ENCODE measurements at regions not wholly inside any gene's neighbourhood (a gene's known extent, or its start where the extent isn't known, plus 50 kb on each side); places are given as distances from the start of the nearest gene placed in this dataset.

DNA sequence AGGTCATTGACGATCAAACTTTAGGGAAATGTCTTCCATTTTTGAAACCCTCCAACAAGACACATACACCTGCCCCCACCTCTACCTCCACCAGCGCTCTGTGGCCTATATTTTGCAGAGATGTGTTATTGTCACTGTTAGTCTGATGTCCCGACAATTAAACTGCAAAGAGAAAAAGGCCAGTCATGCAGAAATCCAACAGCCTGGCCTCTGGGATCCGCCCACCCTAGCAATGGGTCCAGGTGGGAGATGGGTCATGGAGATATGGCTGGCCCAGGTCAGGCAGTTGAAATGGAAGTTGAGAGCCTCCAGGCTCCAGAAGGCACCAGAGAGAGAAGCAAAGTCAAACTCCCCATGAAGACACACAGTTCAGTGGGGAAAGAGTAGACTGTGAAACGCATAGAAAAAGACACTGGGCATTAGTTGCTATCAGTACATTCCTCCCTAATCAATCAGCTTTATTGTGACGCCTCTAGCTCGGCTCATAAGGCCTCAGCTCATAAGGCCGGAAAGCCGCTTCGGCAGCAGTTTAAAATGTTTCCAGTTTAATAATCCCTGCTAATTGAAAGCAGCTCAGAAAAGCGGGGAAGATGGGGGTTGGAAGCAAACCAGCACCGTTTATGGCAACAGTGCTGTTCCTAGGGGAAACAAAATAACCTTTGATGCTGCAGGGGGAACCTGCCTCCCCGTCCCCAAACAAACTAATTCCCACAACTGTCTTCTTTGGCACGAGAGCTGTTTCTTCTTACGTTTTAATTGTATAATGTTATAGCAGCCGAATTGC is 239.7 kb upstream of the ZNF507 start:
- DNase-seq (ENCODE audit: low spot score), result no peak

DNA sequence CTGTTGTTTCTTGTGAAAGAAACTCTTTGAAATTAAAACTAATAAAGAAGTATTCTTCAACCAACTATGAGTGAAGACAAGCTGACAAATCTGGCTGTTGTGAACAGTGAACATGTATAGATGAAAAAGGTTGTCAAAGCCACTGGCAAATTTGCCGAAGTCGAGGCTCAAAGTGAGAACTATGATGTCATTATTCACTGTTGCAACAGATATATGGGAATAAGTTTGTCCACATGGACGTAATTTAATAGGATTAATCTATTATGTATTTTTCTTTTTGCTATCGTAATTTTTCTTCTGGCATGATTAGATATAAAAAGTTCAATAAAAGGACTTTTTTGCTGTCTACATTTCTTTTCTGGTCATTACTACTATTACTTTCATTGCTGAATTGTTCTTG is 223.2 kb upstream of the ZNF507 start:
- no peak for DNase-seq (ENCODE audit: low spot score)

DNA sequence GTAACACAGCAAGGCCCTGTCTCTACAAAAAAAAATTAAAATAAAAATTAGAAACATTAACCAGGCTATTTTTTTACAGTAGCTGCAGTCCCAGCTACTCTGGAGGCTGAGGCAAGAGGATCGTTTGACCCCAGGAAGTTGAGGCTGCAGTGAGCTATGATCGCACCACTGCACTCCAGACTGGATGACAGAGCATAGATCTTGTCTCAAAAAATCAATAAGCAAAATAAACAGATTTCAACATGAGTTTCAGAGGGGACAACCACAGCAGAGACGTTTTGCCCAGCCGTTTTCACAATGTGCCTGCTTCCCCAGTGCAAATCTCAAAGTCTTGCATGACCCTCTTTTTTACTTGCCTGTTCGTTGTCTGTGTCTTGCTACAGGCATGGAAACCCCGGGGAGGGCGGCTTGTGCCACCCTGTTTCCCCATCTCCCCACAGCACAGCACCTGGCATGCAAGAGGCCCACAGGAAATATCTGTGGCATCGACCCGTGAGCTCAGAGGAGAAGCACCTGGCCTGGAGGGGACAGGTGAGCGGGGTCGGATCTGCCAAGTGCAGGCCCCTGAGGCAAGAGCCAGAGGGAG is 222.0 kb upstream of the ZNF507 start:
- no peak for DNase-seq (ENCODE audit: low spot score)

DNA sequence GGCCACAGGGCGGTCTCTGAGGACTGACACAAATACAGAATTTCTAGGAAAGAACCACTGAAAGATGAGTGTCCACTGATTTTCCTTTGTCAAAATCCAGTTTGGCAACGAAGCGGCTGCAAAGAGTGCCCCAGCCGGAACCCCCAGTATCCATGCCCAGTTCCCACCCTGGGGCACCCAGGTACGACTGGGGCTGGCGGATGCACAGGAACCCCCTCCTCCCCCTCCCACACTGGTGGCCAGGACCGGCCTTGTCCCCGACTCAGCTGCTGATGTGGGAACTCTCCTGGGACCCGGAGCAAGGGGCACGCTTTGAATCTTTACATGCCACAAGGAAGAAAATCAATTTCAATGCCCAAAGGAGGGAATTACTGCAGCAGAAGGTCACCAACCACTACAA is 220.8 kb upstream of the ZNF507 start:
- DNase-seq (ENCODE audit: low spot score), result no peak

DNA sequence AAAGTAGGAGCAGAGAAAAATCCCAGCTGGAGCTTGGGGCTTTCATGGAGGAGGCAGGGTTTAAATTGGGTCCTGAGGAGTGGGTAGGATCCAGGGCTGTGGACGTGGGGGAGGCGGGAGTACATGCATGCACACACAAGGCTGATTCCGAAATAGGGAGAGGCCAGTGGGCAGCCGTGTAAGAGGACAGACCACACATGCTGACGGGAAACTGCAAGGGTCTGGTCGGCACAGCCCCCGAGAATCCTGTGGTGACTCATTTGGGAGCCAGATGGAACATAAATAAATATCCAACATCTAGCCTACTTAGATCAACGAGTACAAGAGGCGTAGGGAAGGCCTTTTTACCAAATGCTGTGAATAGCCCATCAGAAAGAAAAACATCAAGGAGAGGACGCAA is 216.3 kb upstream of the ZNF507 start:
- no peak for DNase-seq (ENCODE audit: low spot score)

DNA sequence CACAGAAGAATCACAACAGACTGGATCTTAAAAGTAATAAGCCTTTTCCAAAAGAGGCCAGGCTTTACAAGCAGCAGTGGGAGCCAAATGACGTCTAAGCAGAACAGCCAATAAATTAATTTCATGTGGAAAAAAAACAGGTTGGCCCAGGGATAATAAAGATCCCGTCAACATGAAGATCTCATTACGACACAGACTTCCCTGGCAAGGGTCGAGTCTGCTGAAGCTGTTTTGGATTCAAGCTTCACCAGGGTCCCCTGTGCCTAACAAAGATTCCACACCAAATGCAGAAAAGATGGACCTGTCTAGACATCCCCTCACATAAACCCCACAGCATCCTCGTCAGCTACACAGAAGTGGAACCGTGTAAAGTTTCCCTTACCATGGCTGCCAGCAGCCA is 215.1 kb upstream of the ZNF507 start:
- no peak for DNase-seq (ENCODE audit: low spot score)

DNA sequence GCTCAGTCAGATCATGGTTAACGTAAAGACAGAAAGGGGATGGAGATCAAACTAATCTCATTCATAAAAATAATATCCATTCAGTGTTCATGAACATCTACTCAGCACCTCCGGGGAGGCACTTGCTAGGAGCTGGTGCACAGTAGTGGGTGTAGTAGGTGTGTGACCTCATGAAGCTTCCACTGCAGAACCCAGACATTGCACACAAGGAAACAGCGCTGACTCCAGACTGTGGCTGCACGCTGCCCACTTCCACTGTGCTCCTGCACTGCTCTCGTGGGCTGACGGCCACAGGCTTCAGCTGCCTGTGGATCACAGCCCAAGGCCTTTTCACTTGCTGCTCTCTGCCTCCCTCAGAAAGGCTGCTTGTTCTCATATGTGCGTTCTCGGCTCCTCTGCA is 214.4 kb upstream of the ZNF507 start:
- DNase-seq (ENCODE audit: low spot score), result no peak

DNA sequence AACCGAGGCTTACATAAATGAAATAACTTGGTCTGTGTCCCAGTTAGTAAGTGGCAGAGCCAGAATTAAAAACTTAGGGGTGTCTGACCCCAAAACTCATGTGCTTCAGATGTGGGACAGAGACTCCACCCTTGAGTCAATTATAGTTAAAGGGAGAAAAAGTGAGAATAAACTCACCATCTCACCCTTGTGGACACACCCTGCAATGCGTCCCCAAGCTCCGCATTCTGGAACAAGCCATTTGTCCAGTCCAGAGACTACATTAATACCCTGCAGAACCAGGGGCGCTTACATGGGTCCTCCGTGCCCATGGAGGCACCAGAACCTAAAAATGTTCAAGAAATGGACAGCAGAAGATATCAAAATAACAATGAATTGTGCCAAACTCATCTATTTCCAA is 207.0 kb upstream of the ZNF507 start:
- DNase-seq (ENCODE audit: low spot score), result no peak

DNA sequence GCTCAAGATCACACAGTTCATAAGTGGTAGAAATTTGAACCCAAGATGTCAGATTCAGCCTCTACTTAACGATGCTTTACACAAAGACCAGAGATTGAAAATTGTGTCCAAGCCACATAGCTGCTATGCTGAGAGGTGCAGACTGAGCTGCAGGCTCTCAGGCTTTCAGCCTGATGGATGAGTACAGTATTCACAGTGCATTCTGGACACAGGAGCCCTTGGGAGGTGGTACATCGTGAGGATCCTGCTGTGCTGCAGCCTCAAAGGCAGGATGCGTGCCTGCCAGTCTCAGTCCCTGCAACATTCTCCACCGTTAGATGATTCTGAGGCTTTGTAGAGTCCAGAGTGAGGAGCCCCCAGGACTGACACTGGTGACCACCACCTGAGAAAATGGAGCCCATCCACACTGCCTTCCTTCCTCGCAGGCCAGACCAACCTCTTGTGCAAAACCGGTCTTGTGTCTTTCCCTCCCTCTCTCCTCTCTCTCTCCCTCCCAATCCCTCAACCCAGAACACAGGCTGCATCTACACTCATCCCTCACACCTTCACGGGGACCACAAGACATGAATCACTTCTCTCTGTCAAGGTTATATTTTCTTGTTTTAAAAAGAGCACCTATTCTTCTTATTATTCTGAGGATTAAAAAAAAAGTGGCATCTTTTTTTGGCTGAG is 203.4 kb upstream of the ZNF507 start:
- DNase-seq (ENCODE audit: low spot score), result no peak

DNA sequence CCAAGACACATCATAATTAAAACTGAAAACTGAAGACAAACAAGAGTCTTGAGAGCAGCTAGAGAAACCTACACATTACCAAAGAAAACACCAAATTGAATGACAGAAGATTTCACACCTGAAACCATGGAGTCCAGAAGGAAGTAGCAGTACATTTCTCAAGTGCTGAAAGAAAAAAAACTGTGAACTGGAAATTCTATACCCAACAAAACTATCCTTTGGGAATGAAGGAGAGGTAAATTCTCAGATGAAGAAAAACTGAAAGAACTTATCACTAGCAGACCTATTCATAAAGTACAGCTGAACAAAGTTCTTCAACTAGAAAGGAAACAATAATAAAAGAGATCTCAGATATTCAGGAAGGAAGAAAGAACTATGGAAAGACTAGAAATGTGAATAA is 198.7 kb upstream of the ZNF507 start:
- DNase-seq (ENCODE audit: low spot score), result no peak

DNA sequence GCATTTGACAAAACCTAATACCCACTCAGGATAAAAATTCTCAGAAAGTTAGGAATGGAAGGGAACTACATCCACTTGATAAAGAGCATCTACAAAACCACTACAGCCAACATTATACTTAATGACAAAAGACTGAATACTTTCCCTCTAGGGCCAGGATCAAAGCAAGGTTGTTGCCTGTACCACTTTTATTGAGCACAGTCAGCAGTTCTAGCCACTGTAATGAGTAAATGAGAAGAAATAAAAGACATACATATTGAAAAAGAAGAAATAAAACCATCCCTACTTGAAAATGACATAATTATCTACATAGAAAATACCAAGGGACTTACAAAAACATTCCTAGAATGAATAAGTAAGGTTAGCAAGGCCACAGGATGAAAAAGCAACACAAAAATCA is 194.8 kb upstream of the ZNF507 start:
- no peak for DNase-seq (ENCODE audit: low spot score)

DNA sequence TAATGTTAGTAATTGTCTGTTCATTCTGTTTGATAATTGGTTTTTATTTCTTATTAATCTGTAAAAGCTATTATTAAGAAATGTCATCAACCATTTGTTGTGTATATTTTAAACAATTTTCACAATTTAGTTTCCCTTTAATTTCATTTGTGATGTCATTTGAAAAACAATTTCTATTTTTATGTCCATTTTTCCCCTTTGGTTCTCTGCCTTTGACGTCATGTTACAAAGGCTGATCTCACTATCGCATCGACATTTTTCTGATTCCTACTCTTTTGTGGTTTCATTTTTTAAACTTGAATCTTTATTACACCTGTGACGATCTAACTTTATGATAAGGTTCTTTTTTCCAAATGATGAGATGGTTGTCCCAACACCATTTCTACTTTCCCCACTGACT is 191.0 kb upstream of the ZNF507 start:
- no peak for DNase-seq (ENCODE audit: low spot score)

DNA sequence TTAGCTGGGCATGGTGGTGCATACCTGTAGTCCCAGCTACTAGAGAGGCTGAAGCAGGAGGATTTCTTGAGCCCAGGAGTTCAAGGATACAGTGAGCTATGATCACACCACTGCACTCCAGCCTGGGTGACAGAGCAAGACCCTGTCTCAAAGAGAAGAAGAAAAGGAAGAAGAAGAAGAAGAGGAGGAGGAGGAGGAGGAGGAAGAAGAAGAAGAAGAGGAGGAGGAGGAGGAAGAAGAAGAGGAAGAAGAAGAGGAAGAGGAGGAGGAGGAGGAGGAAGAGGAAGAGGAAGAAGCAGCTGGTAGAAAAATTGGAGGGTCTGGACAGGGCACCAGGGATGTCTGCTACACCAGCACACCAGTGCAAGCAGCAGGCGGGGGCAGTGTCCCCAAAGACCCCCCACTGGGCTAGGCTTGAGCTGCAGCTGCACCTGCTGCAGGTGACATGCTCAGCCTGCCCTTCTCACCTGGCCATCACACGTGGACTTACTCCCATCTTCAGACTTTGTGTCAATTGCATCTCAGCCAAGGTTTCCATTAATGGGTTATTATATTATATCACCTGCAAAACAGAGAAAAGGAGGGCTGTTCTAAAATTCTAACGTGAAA is 180.9 kb upstream of the ZNF507 start:
- no peak for DNase-seq (ENCODE audit: low spot score)

DNA sequence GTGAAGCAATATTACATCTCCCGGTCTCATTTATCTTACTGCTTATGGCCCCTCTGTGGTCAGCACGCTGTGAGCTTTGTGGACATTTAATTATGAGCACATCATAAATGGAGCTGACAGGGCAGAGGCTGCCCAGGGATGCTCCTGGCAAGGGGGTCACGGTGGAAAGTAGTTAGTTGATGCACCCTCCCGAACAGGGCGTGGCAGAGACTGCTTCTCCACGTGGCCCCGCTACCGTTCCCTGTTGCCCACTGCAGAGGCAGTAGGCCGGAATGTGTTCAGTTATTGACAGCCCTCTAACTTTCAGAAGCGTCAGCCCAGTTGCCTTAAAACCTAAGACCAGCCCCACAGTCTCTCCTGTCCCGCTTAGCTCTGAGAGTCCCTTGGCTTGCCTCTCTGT is 180.3 kb upstream of the ZNF507 start:
- DNase-seq (ENCODE audit: low spot score), result no peak

DNA sequence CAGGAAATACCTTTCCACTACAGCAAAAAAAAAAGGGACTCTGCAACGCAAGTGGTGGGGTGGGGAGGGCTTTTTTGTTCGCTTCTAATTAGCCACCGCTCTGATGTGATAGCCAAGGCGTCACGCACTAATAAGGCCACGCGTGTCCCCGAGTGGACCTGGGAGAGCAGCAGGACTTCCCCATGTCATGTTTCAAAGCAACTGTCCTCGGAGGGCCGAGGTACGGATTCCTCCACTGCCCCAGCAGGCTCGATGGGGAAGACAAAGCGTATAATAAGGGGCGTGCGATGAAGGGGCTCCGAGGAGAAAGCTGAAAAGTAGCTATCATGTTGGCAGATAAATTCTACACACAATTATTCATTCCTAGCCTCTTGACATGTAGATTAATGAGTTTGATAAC is 179.7 kb upstream of the ZNF507 start:
- DNase-seq (ENCODE audit: low spot score), result no peak

DNA sequence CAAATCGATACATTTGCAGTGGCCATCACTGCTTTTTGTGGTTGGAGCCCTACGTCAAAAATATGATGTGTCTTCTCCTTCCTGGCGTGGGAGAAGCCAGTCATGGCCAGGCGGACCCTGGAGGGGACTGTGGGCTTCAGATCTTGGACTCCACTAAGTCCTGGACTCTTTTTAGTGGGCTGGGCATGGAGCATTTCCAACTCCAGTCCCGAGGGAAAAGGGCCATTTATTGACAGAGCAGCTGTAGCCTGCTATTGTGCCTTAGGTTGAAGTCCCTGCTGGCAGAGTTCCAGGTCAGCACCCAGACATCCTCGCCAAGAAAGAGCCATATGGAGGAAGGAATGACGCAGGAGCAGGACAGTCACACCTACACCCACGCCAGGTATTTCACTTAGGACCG is 179.2 kb upstream of the ZNF507 start:
- no peak for DNase-seq (ENCODE audit: low spot score)

DNA sequence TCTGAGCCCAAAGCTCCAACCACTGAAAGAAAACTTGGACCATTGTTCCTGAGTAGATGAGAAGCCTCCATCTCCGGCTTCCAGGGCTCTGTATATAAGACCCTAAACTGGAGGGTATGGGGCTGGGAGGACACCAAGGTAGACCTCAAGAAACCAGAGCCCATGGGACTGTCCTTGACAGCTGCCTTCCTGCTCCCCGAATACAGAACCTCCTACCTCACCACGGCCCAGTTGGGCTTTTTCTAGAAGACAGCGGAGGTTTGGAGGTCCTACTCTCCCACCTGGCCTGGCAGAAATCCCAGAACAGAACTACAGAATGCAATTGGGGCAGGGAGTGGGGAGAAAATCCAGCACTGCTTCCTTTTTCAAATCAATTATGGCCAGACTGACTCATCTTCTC is 177.3 kb upstream of the ZNF507 start:
- DNase-seq (ENCODE audit: low spot score), result no peak

DNA sequence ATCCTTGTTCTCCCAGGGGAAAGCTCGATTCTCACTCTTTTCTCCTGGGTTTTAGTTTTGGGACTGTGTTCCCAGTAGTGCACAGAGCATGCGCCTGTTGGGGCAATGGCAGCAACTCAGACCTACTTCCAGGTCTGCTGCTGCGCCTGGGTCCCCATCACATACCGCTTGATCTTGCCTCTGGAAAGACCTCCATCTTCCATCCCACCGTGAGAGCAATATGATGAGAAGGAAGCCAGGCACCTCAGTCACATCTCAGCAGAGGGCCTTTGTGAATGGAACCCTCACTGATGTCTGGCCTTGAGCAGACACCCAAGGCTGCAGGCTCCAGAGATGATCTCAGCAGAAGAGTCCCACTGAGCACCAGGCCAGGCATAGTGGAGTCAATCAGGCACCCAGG is 176.8 kb upstream of the ZNF507 start:
- DNase-seq (ENCODE audit: low spot score), result no peak

DNA sequence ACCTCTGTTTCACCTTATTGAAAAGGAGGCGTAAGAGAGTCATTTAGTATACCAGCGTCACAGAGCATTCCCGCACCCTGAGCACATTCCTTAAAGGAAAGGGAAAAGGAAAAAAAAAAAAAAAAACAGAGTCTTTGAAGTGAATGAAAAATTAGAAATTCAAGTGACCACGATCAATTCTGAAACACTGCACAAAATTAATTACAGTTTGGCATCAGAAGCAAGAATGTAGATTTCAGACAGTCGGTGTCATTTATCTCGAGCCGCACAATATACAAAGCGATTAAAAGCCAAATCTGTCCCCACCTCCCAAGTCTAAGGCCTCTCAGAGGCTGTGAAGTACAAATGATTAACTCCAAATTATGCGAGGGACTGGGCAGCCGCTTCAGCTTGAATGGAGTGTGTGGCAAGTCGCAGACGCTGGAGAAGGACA is 173.7 kb upstream of the ZNF507 start:
- no peak for DNase-seq (ENCODE audit: low spot score)

DNA sequence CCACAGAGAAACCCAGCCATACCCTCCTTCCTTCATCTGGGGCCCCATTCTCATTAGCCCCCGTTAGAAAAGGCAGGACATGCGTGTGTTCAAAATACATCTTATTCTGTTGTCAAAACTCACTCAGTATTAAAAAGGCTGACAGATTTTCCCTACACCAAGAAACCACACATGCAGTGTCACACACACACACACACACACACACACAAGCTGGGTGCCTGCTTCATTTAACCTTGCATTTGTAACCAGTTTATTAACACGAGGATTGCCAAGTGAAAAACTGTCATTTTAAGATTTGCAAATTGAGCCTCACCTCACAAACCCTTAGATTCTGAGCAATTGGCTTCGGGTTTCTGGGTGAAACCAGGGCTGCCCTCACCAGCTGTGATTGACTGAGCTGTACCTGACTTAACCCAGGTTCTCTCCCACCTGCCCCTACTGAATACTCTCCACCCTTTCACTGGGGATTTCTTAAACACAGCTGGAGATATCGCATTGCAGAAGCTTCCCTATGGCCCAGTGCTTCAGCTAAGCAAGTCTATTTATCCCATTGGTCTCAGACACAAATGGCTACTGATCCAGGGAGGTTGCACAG is 172.7 kb upstream of the ZNF507 start:
- DNase-seq (ENCODE audit: low spot score), result no peak

DNA sequence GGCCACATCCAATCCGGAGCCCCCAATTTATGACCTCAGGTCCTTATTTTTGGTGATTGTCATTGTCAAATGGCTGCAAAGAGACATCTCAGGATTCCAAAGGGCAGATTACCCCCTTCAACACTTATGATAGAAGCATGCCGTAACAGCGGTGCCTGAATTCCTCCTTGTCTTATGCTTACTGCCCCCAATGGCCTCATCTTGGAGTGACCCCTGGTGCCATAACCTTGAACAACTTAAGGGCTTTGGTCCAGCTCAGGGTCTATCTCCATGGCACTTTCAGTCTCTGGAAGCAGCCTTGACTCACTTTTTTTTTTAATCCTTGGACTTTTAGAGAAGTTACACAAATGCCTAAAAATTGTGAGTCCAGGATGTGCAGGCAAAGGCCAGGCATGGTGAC is 171.6 kb upstream of the ZNF507 start:
- no peak for DNase-seq (ENCODE audit: low spot score)

DNA sequence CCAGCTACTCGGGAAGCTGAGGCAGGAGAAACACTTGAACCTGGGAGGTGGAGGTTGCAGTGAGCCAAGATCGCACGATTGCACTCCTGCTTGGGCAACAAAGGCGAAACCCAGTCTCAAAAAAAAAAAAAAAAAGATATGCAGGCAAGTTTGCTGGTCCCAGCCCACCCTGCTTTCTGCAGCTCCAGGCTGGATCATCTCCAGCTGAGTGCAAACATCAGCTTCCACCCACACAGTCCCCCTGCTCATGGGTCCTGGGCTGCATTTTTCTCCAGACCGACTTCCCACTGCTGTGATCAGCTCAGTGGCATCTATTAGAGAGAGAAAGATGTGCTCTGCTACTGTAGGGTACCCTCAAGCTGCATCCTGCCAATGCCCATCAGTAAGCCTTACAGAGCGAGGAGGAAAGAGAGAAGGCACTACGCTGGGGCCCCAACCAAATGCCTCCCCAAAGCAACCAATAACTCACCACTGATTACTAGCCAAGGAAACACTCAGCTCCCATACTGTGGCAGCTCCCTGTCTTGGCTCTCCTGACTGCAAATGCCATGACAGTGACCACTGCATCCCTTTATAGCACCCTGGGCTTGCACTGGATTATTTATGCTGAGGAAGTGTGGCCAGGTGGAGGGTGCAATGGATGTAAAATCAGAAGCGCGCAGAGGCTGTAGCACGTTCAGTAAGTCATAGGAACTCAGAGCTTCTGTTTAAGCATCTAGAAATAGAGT is 170.9 kb upstream of the ZNF507 start:
- DNase-seq (ENCODE audit: low spot score), result no peak
